ENCODE measurements at regions not wholly inside any gene's neighbourhood (a gene's known extent, or its start where the extent isn't known, plus 50 kb on each side); places are given as distances from the start of the nearest gene placed in this dataset.

- H3K79me2 ChIP-seq (ENCODE audit: insufficient read depth, low read length), result no peaks in the 10 kb centered on the region
- no peaks in the 10 kb centered on the region for H3K36me3 ChIP-seq (replicated peaks in 1 of 2; ENCODE audit: control insufficient read depth in 1 of 2, insufficient read depth in 2 of 2, low read length in 2 of 2)
- no peaks in the 10 kb centered on the region for H4K20me1 ChIP-seq (ENCODE audit: insufficient read depth, low read length)
- ChIA-PET CTCF (ENCODE audit: low intra/inter-chr PET ratio, low total read pairs) (no interaction called here), POLR2A (no interaction called here)
- FAIRE-seq (no peak), ATAC-seq (no peak), DNase-seq (ENCODE audit: low spot score) (no peak)
- in situ Hi-C loops (cut with HindIII; ENCODE audit: extremely low pct_ligation_motif_present, low pct_unique_long_range_greater_than_20kb), result no loop called here
- H3K27ac ChIP-seq (ENCODE audit: extremely low read length, insufficient read depth, low read length), result no peak overlapping the region
- no TSS peak for BruUV-seq (replicated peaks)
- TF ChIP-seq ZSCAN21 (CRISPR knock-in tag; IDR thresholded peaks at IDR 0.05; ENCODE audit: borderline replicate concordance), result no peak
- 4% methylated on average over 3 of the region's 3 CpGs for WGBS (ENCODE audit: low lambda C conversion rate)
- H3K4me3 ChIP-seq (replicated peaks in 1 of 3; ENCODE audit: insufficient read depth in 1 of 3, low read depth in 2 of 3, low read length in 3 of 3), result no peak overlapping the region
- H3K4me2 ChIP-seq (ENCODE audit: low read depth, low read length), result no peak overlapping the region
- H3K4me1 ChIP-seq (ENCODE audit: insufficient read depth, low read length), result no peaks in the 10 kb centered on the region
- H3K27me3 ChIP-seq (ENCODE audit: control insufficient read depth in 1 of 2, insufficient read depth in 2 of 2, low read length in 2 of 2), result no peaks in the 10 kb centered on the region
- H2AFZ ChIP-seq (ENCODE audit: low read length), result no peak overlapping the region
- H3K9me3 ChIP-seq (ENCODE audit: low read length), result peaks cover 16% of the 10 kb centered on the region
- intact Hi-C loops (cut with micrococcal nuclease; ENCODE audit: unreplicated experiment), result no loop called here
- no peak overlapping the region for H3K9ac ChIP-seq (ENCODE audit: insufficient read depth, low read depth, low read length)
These were observed 637.0 kb upstream of the RBFOX1 start for GRCh38 chr16:6695666-6696065.

- no peaks in the 10 kb centered on the region for H3K79me2 ChIP-seq (ENCODE audit: insufficient read depth, low read length)
- 15% methylated on average over 6 of the region's 6 CpGs for WGBS (ENCODE audit: low lambda C conversion rate)
- H3K9me3 ChIP-seq (ENCODE audit: low read length), result peaks cover 16% of the 10 kb centered on the region
- intact Hi-C loops (cut with micrococcal nuclease; ENCODE audit: unreplicated experiment) (no loop called here), in situ Hi-C loops (cut with HindIII; ENCODE audit: extremely low pct_ligation_motif_present, low pct_unique_long_range_greater_than_20kb) (no loop called here)
- H3K36me3 ChIP-seq (replicated peaks in 1 of 2; ENCODE audit: control insufficient read depth in 1 of 2, insufficient read depth in 2 of 2, low read length in 2 of 2), result no peaks in the 10 kb centered on the region
- H3K4me1 ChIP-seq (ENCODE audit: insufficient read depth, low read length), result no peaks in the 10 kb centered on the region
- FAIRE-seq (no peak), DNase-seq (ENCODE audit: low spot score) (no peak), ATAC-seq (no peak)
- no peak overlapping the region for H3K27ac ChIP-seq (ENCODE audit: extremely low read length, insufficient read depth, low read length)
- H2AFZ ChIP-seq (ENCODE audit: low read length), result no peak overlapping the region
- H3K4me3 ChIP-seq (replicated peaks in 1 of 3; ENCODE audit: insufficient read depth in 1 of 3, low read depth in 2 of 3, low read length in 3 of 3), result no peak overlapping the region
- no peak for TF ChIP-seq ZMYM4 (CRISPR knock-in tag; IDR thresholded peaks at IDR 0.05)
- TF ChIP-seq ONECUT2 (CRISPR knock-in tag; IDR thresholded peaks at IDR 0.05), result no peak
- TF ChIP-seq GPN1 (CRISPR knock-in tag; IDR thresholded peaks at IDR 0.05; ENCODE audit: borderline replicate concordance), result no peak
- no peak for TF ChIP-seq TRIM22 (IDR thresholded peaks at IDR 0.05)
- no peak for TF ChIP-seq ELF1 (CRISPR knock-in tag; IDR thresholded peaks at IDR 0.05)
- TF ChIP-seq ADNP (CRISPR knock-in tag; IDR thresholded peaks at IDR 0.05), result no peak
- TF ChIP-seq ZNF557 (CRISPR knock-in tag; IDR thresholded peaks at IDR 0.05), result no peak
- no peak for TF ChIP-seq ZNF292 (CRISPR knock-in tag; IDR thresholded peaks at IDR 0.05; ENCODE audit: borderline replicate concordance, low read depth)
- TF ChIP-seq GZF1 (CRISPR knock-in tag; IDR thresholded peaks at IDR 0.05), result no peak
- no peak for TF ChIP-seq ZNF800 (CRISPR knock-in tag; IDR thresholded peaks at IDR 0.05)
- no peak for TF ChIP-seq CERS6 (CRISPR knock-in tag; IDR thresholded peaks at IDR 0.05)
- no peak overlapping the region for H3K9ac ChIP-seq (ENCODE audit: insufficient read depth, low read depth, low read length)
- ChIA-PET CTCF (ENCODE audit: low intra/inter-chr PET ratio, low total read pairs) (no interaction called here), POLR2A (no interaction called here)
- no peaks in the 10 kb centered on the region for H4K20me1 ChIP-seq (ENCODE audit: insufficient read depth, low read length)
- H3K4me2 ChIP-seq (ENCODE audit: low read depth, low read length), result no peak overlapping the region
- BruUV-seq (replicated peaks), result no TSS peak
- no peaks in the 10 kb centered on the region for H3K27me3 ChIP-seq (ENCODE audit: control insufficient read depth in 1 of 2, insufficient read depth in 2 of 2, low read length in 2 of 2)
These were observed 638.0 kb upstream of the RBFOX1 start for GRCh38 chr16:6694636-6695035.

Data from HepG2 (cell line).